HuH-7.5 (cell line): ENCODE measurements at regions not wholly inside any gene's neighbourhood (a gene's known extent, or its start where the extent isn't known, plus 50 kb on each side); places are given as distances from the start of the nearest gene placed in this dataset.

Experiments used
- DNase-seq: peaks from one replicate; pipeline ENCODE4 v3.0.0; 2011; ENCODE audit warnings: low spot score

GRCh38 chr12:45549337-45549902 lies 180.1 kb upstream of the ARID2 start:
- DNase-seq = no peak

DNA sequence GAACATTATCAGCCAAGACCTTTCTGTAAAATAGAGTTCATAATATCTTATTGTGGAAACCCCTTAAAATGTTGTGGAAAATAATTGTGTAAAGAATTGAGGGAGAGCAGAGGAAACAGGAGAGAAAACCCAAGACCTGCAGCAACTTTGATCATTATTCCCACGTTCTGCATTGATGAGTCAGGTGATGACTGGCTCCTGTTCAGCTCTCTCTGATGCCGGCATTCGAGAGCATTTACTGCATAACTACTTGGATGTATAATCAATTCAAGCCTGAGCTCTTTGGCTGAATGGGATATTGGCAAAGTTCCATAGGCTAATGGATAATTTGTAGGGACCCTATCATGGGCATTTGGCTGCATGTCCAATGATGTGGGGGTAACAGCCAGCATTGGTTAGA lies 176.3 kb upstream of the ARID2 start:
- DNase-seq = no peak

DNA sequence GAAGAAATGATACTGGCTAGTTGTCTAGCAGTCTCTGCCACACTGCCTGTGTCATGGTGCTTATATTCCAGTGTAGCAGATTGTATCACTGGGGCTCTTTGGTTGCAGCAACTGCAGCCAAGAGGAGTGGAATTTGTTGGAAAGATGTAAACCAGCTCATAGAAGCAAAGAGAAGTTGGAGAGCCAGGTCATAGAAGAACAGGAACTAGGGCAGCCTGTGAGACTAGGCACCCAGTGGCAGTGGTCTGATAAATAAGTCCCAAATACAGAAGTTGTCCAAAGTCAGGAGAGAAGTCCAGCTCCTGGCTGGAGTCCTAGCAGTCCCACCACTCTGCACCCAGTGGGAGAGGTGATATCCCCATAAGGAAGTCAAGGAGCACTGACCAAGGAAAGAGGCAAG lies 172.5 kb upstream of the ARID2 start:
- no peak for DNase-seq

- DNase-seq = no peak
Measured at GRCh38 chr12:45558353-45558752, 171.2 kb upstream of the ARID2 start.

DNA sequence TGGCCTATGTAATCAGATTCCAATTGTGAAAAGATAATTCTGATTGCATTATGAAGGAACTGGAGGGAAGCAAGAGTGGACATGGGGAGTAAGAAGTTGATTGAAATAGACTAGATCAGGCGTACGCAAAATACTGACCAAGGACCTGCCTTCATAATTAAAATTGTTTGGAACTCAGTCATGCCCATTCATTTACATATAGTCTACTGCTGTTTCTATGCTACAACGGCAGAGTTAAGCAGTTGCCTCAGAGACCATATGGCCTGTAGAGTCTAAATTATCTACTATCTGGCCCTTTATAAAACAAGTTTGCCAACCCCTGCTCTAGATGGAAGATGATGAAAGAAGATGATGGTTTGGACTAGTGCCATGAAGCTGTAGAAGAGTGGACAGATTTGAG lies 170.0 kb upstream of the ARID2 start:
- no peak for DNase-seq

- DNase-seq = no peak
Measured at GRCh38 chr12:45560689-45561088, 168.8 kb upstream of the ARID2 start.

DNA sequence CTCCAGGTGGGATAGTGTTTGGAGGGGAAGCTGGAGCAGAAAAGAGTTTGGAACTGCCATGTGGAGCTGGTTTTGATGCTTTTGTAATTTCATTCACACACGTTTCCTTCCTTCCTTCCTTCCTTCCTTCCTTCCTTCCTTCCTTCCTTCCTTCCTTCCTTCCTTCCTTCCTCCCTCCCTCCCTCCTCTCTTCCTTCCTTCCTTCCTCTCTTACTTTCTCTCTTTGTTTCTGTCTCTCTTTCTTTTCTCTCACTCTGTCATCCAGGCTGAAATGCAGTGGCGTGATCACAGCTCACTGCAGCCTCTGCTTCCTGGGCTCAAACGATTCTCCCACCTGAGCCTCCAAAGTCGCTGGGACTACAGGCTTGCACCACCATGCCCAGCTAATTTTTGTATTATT lies 168.0 kb upstream of the ARID2 start:
- no peak for DNase-seq

GRCh38 chr12:45565590-45565989 lies 163.9 kb upstream of the ARID2 start:
- no peak for DNase-seq

GRCh38 chr12:45566257-45566656 lies 163.2 kb upstream of the ARID2 start:
- DNase-seq = no peak

DNA sequence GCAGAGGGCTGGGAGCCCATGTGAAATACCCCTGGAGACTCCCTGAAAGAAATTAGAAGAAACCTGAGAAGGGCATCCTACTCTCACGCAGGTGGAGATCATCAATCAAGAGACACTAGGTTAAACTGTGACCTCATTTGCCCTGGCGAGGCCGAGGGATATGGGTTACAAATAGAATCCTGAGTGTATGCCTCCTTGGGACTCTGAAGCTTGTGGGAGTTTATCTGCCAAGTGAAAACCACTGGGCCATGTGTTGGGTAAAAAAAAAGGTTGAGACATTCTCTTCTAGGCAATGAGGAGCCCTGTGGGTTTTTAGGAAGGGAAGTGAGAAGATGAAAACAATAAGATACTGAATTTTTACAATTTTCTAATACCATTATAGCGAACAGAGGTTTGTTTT lies 160.7 kb upstream of the ARID2 start:
- no peak for DNase-seq

DNA sequence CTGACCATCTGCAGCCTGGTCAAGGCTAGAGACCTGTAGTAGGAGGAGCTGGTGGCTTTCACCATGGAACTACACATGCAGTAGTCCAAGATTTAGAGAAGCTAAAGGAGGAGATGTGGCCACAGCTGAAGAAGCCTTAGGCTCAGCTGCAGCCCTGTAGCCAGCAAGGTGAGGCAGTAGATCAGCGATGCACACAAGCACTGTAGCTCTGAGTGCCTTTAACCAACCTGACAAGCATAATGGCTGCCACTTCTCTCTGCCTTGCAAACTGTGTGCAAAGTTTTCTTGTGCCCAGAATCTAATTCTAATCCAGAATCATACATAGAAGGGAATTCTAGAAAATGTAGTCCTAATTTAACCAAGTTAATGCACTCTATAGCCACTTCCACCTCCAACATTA lies 159.0 kb upstream of the ARID2 start:
- no peak for DNase-seq

DNA sequence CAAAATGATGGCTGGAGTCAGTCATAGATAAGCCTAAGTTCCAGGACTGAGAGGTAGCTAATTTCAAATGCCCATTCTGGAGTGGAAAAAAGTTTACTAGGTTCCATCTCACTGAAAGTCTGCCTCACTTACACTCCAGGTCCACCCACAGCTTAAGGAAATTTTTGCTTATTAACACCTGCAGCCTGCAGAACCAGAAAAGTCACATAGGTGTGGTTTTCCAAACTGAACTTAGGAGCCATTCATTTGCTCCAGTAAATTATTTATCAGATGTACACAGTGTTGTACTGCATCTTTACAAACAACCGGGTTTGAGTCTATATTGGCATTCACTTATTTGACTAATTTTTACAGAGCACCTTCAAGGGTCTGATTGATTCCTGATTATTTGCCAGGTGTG lies 157.4 kb upstream of the ARID2 start:
- no peak for DNase-seq

GRCh38 chr12:45575417-45575816 lies 154.1 kb upstream of the ARID2 start:
- no peak for DNase-seq

DNA sequence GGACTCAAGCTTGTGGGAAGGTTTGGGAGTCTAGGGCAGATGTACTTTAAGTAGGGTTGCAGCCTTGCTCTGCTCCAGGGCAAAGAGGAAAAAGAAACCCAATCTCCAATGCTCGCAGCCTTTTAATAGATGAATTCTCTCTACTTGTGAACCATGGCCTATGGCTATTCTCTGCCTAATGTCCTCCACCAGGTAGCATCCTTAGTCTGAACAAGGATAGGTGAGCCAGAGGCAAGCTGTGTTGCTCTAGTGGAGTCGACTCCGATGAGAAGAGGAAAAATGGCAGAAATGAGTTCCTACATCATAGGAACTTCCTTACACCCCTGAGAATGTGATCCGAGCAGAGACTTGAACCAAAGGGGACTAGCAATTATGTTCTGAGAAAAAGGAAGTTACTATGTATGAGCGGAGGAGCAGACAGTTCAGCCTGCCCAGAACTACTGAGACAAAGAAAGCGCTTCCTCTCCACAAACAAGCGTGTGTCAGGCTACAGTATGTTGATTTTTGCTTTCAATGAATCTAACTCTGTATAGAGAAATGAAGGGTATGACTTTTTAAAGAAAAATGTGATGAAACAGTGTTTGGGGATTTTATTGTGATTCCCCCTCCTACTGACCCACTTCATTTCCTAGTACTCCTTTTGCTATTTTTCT lies 153.6 kb upstream of the ARID2 start:
- no peak for DNase-seq

DNA sequence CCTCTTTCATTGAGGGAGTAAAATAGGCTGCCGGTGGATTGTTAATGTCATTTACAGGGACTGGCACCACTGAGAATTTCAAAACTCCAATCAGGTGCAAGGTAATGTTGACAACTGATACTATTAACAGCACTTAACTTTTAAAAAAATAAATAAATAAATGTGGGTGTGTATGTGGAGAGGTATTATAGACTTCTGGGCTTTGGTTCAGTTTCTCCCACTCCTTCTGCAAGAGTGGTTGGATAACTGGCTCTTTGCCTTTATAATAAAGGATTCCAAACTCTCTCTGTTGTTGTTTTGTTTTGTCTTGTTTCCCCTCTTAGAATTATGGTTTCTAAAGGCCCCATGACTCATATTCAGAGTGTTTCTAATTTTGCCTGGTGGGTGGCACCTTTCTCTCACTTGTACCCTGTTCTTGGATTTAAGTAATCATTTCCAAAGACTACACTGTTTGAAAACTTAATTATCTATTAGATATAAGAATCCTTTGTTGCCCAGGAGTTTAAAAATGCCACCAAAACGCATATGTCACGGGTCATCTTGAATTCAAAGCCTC lies 151.6 kb upstream of the ARID2 start:
- DNase-seq = no peak

- no peak for DNase-seq
Measured at GRCh38 chr12:45580356-45580969, 149.0 kb upstream of the ARID2 start.

- no peak for DNase-seq
Measured at GRCh38 chr12:45581112-45581511, 148.4 kb upstream of the ARID2 start.

DNA sequence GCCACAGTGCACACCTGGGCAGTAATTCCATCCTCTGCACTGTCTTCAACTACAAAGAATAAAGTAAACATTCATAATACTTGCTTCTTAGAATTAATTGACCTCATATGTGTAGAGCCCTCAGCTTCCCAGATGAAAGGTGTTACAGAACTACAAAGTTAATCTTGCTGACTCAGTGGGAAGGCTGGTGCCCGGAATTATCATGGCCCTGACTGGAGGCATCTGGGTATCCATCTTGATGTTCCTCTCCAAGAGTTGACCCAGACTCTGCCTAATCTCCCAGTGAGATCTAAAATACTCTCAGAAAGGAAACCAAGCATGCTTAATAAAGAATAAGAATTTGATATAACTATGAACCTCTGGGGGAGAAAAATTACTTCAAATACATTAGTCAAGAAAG lies 147.0 kb upstream of the ARID2 start:
- DNase-seq = no peak

GRCh38 chr12:45582986-45583659 lies 146.4 kb upstream of the ARID2 start:
- DNase-seq = no peak

DNA sequence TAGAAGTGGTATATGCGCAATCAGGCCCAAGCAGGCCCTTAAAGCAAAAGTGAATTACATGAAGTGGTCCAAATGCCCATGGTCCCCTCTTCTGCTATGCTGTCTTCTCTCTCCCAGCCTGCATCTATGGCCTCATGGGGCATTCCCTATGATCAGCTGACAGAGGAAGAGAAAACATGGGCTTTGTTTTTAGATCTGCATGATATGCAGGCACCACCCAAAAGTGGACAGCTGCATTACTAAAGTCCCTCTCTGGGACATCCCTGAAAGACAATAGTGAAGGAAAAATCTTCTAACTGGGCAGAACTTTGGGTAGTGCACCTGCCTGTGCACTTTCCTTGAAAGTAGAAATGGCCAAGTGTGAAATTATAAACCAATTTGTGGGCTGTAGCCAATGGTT lies 145.2 kb upstream of the ARID2 start:
- no peak for DNase-seq

DNA sequence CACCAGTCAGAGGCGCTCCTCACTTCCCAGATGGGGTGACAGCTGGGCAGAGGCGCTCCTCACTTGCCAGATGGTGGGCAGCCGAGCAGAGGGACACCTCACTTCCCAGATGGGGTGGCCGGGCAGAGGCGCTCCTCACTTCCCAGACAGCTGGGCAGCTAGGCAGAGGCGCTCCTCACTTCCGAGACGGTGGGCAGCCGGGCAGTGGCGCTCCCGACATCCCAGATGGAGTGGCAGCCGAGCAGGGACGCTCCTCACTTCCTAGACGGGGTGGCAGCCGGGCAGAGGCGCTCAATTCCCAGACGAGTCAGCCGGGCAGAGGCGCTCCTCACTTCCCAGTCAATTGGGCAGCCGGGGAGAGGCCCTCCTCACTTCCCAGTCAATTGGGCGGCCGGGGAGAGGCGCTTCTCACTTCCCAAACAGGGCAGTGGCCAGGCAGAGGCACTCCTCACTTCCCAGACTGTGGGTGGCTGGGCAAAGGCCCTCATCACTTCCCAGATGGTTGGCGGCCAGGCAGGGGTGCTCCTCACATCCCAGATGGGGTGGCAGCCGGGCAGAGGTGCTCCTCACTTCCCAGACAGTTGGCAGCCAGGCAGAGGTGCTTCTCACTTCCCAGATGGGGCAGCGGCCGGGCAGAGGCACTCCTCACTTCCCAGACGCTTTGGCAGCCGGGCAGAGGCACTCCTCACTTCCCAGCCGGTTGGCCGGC lies 143.8 kb upstream of the ARID2 start:
- DNase-seq = no peak

GRCh38 chr12:45586486-45586885 lies 143.0 kb upstream of the ARID2 start:
- no peak for DNase-seq
